MG63 (cell line): ENCODE measurements at regions not wholly inside any gene's neighbourhood (a gene's known extent, or its start where the extent isn't known, plus 50 kb on each side); places are given as distances from the start of the nearest gene placed in this dataset.
"Not testable (repeated sequence)": the region's sequence is repeated elsewhere in the genome, so short reads cannot be mapped to it uniquely, and the experiment has no call there.

Source experiments
- DNase-seq: peaks from one replicate; pipeline ENCODE4 v3.0.0-alpha.2; 2020
- H3K27me3 ChIP-seq: fragments of 250-450 bp; sonication (Bioruptor Pico); 2 replicates; pipeline ENCODE4 v1.5.1; 2020; ENCODE audit warnings: mild to moderate bottlenecking, moderate library complexity
- H3K36me3 ChIP-seq: fragments of 250-450 bp; sonication (Bioruptor Pico); 2 replicates; pipeline ENCODE4 v1.5.1; 2020; ENCODE audit warnings: mild to moderate bottlenecking, moderate library complexity
- H3K4me3 ChIP-seq: fragments of 250-450 bp; sonication (Bioruptor Pico); 2 replicates; pipeline ENCODE4 v1.5.1; 2020; ENCODE audit warnings: mild to moderate bottlenecking, moderate library complexity
- H3K9me3 ChIP-seq: fragments of 250-450 bp; sonication (Bioruptor Pico); 2 replicates; pipeline ENCODE4 v1.5.1; 2020; ENCODE audit warnings: mild to moderate bottlenecking, moderate library complexity

DNA sequence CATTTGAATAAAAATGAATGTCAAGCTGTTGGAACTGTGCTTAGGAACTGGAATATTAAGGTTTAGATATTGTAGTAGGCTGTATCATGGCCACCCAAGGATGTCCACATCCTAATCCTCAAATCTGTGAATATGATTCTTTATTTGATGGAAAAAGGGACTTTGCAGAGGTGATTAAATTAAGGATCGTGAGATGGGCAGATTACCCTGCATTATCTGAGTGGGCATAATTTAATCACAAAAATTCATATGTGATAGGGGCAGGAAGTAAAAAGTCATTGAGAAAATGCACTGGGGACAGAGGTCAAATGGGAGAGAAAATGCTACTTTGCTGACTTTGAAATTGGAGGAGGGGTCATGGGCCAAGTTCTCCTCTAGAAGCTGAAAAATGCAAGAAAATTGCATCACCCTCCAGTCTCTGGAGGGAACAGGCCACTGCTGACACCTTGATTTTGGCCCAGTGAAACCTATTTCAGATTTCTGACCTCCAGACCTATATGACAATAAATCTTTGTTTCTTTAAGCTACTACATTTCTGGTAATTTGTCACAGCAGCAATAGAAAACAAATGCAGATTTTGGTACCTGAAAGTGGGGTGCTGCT lies 521.4 kb downstream of the PCDH7 start:
- H3K36me3 ChIP-seq = no peaks in the 10 kb centered on the region
- DNase-seq = no peak
- H3K27me3 ChIP-seq = no peaks in the 10 kb centered on the region
- no peak overlapping the region for H3K4me3 ChIP-seq
- no peaks in the 10 kb centered on the region for H3K9me3 ChIP-seq

DNA sequence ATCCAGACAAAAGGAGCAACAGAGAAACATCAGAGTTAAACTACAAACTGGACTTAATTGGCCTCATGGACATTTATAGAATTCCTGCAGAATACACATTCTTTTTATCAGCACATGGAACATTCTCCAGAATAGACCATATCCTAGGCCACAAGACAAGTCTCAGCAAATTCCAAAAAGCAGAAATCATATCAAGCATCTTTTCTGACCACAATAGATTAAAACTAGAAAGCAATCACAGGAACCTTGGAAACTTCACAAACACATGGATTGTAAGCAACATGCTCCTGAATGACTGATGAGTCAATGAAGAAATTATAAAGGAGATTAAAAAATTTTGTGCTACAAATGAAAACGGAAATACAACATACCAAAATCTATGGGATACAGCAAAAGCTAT lies 526.7 kb downstream of the PCDH7 start:
- Histone ChIP-seq H3K9me3 (no peaks in the 10 kb centered on the region), H3K36me3 (no peaks in the 10 kb centered on the region), H3K4me3 (no peak overlapping the region), H3K27me3 (no peaks in the 10 kb centered on the region)
- DNase-seq = no peak

DNA sequence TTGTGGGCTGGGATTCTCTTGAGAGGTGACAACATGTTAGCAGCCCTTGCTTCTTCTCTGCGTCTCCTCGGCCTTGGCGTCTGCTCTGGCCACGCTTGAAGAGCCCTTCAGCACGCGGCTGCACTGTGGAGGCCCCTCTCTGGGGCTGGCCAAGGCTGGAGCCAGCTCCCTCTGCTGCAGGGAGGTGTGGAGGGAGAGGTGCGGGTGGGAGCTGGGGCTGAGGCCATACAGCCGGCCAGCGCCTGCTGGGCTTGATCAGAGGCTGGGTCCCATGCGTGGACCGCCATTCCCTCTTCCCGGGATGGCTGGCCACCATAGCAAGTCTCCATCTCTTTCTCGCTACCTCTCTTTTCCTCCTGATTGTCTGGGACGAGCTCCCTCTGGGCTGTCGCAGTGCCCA lies 539.0 kb downstream of the PCDH7 start:
- no peak overlapping the region for H3K4me3 ChIP-seq
- no peaks in the 10 kb centered on the region for H3K27me3 ChIP-seq
- DNase-seq = no peak
- no peaks in the 10 kb centered on the region for H3K36me3 ChIP-seq
- H3K9me3 ChIP-seq = no peaks in the 10 kb centered on the region

DNA sequence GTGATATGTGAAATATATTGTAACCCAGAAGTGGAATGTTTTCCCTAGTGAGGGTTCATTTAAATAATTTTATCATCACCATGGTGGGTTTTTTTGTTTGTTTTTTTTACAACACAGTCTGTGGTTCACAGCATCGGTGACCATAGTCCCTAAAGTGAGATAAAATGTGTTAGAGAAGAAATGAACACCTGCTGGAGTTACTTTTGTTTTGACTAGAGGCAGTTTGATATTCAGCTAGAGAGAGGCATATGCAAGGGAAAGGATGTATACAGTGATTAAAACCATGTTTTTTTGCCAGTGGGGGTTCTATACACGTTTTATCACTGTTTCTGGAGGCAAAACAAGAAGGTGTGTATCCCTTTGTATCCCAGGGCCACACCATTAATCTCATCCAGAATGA lies 541.5 kb downstream of the PCDH7 start:
- Histone ChIP-seq H3K4me3 (no peak overlapping the region), H3K9me3 (no peaks in the 10 kb centered on the region), H3K36me3 (no peaks in the 10 kb centered on the region), H3K27me3 (no peaks in the 10 kb centered on the region)
- DNase-seq = no peak

DNA sequence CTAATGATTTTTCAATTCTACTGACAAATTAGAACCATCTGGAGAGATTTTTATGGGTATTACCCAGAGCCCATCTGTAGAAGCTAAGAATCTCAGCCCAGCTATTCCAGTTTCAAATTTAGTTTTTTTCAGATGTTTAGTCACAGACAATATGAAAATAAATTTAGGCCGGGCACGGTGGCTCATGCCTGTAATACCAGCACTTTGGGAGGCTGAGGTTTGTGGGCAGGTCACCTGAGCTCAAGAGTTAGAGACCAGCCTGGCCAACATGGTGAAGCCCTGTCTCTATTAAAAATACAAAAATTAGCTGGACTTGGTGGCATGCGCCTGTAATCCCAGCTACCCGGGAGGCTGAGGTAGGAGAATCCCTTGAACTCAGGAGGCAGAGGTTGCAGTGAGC lies 545.9 kb downstream of the PCDH7 start:
- H3K9me3 ChIP-seq, H3K36me3 ChIP-seq, H3K4me3 ChIP-seq, DNase-seq, H3K27me3 ChIP-seq: not testable (repeated sequence)

DNA sequence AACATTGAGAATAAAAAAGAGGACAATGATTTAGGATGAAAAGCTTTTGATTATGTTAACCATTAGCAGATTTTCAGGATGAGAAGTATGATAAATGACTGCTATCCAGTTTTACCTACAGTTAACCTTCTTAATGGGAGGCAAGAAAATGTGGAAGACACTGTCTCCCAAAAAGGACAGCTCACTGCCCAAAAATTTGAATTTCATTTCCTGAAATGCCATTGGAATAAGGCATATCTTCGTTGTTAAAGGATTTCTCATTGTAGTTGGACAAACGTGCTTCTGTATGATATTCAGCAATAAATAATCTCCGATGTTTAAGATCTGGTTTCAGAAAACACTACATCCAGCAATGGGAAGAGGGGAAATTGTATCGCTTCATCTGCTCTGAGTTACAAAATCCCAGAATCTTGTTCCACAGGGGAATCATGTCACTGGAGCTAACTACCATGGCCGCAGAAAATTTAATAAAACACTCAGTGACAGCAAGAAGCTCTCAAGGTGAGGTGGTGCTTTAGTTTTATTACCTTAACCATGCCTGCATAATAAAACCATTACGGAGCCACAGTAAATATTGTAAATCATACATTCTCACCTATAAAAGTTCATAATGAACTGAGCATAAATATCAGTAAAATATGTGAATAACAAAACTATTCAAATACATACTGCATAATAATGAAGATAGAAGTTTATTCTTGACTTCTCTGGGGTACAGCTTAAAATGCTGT lies 552.3 kb downstream of the PCDH7 start:
- Histone ChIP-seq H3K4me3 (no peak overlapping the region), H3K36me3 (no peaks in the 10 kb centered on the region), H3K9me3 (no peaks in the 10 kb centered on the region), H3K27me3 (no peaks in the 10 kb centered on the region)
- DNase-seq = no peak

DNA sequence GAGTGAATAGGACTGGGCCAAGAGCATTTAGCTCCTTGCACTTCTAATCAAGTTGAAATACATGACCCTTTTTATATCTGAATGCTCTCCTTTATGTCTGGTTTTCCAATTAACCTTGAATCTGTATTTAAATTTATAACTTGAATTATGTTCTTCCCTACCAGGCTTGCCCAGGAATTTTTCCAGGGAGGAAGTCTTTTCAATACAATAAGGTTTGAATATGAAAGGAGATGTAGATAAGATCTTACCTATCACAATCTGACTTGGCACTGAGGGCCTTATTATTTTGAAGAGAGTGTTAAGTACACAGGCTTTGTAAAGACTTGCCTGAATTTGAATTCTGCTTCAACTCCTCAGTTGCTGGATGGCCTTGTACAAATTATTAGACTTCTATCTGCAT lies 555.7 kb downstream of the PCDH7 start:
- H3K27me3 ChIP-seq = no peaks in the 10 kb centered on the region
- no peak overlapping the region for H3K4me3 ChIP-seq
- H3K36me3 ChIP-seq = no peaks in the 10 kb centered on the region
- DNase-seq = no peak
- no peaks in the 10 kb centered on the region for H3K9me3 ChIP-seq

DNA sequence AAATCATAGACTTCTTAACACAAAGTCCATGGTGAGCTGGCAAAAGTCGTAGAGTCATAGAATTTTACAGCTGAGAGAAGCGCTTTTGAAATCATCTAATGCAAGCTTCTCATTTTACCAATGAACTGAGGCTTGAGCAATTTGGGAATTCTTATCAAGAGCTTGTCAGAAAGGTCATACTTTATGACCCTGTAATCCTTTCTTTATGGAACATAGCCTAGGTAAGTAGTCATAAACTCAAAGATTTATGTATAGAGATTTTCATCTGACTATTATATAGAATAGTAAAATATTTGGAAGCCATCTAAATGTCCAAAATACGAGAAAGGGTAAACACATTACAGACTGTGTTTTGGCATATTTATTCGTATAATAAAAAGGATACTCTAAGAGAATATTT lies 563.5 kb downstream of the PCDH7 start:
- H3K27me3 ChIP-seq = no peaks in the 10 kb centered on the region
- no peaks in the 10 kb centered on the region for H3K36me3 ChIP-seq
- H3K9me3 ChIP-seq = no peaks in the 10 kb centered on the region
- no peak for DNase-seq
- no peak overlapping the region for H3K4me3 ChIP-seq

DNA sequence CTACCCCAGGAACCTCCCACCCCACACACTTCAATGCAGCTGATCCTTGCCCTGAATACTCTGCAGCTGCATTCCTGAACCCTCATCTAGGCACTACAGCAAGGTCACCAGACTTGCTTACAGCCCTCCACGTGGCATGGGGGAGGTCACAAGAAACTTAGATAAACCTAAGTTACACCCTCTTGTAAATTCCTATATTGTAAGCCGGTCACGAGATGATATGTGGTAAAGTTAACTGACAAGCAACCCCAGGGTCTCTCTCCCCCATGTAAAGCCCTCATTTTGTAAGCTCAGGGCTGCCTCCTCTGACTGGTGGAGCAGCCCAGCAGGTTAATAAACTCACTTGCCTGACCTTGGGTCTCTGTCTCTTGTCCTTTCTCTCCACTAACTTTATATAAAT lies 570.7 kb downstream of the PCDH7 start:
- no peak for DNase-seq
- H3K9me3 ChIP-seq = no peaks in the 10 kb centered on the region

DNA sequence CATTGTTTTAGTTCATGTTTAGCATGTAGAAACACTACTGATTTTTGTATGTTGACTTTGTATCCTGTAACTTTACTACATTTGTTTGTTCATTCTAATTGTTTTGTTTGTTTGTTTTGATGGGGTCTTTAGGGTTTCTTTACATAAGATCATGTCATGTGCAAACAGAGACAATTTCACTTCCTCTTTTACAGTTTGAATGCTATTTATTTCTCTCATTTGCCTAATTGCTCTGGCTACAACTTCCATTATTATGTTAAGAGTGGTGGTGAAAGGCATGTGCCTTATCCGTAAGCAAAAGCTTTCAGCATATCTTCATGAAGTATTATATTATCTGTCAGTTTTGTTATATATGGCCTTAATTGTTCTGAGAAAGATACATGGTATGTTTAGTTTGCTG lies 571.1 kb downstream of the PCDH7 start:
- no peaks in the 10 kb centered on the region for H3K36me3 ChIP-seq
- H3K4me3 ChIP-seq = no peak overlapping the region
- H3K9me3 ChIP-seq = no peaks in the 10 kb centered on the region
- no peaks in the 10 kb centered on the region for H3K27me3 ChIP-seq
- no peak for DNase-seq

More for the DNA sequence above, 570.7 kb downstream of the PCDH7 start:
- Histone ChIP-seq H3K4me3 (no peak overlapping the region), H3K36me3 (no peaks in the 10 kb centered on the region), H3K27me3 (no peaks in the 10 kb centered on the region)

DNA sequence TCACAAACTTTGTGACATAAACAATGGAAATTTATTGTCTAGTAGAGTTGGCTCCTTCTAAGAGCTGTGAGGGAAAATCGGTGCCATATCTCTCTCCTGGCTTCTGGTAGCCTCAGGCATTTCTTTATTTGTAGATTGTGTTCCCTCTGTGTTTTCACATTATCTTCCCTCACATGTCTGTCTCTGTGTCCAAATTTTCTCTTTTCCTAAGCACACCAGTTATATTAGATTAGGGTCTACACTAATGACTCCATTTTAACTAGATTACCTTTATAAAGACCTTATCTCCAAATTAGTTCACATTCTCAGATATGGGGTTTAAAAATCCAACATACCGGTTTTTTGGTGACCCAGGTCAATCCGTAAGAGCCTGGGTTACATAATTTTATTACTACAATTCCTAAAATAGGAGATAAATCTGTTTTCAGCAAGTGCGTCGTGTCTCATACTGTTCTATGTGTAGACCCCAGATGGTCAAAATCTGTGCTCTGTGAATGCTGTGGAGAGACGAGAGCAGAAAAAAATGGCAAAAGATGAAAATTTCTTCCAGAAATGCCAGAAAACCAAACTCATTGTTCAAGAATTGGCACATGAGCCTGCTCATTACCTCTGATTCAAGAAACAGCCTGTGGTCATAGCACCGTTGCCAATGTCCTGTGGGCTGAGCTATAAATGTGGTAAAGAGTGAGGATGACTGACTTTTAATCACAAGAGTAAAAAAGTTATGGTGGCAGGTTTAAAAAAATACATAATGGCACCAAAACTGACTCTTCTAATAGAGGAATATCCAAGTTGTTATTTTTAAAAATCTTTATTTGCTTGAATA lies 574.7 kb downstream of the PCDH7 start:
- H3K27me3 ChIP-seq = no peaks in the 10 kb centered on the region
- no peaks in the 10 kb centered on the region for H3K36me3 ChIP-seq
- no peak for DNase-seq
- H3K4me3 ChIP-seq = no peak overlapping the region
- no peaks in the 10 kb centered on the region for H3K9me3 ChIP-seq

DNA sequence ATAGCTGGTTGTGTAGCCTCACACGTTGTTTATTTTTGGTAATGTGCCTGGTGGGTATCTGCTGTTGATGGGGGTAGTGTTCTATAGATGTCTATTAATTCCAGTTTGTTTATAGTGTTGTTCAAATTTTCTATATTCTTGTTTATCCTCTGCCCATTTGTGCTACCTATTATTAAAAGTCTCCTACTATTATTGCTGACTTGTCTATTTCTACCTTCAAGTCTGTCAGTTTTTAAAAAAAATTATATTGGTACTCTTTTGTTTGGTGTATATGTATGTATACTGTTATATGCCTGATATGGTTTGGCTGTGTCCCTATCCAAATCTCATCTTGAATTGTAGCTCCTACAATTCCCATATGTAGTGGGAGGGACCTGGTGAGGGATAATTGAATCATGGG lies 578.6 kb downstream of the PCDH7 start:
- no peaks in the 10 kb centered on the region for H3K27me3 ChIP-seq

DNA sequence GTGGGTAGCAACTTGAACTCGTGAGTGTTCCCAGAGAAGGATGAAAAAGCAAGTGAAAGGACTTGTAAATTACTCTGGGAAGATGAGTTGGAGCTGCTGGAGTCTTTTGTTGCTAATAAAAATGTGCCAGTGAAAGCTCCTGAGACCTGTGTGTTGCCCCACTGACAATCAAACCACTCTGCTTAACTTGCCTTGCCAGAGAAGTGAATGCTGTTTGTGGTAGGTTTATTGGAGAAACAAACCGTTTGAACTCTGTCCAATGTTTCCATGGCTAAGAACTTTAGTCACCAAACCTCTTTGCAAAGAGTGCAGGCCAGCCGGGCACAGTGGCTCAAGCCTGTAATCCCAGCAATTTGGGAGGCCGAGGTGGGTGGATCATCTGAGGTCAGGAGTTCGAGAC lies 586.9 kb downstream of the PCDH7 start:
- no peaks in the 10 kb centered on the region for H3K27me3 ChIP-seq
- H3K9me3 ChIP-seq = no peaks in the 10 kb centered on the region
- DNase-seq = peak; percentile 2

More for the DNA sequence above, 578.6 kb downstream of the PCDH7 start:
- Histone ChIP-seq H3K36me3 (no peaks in the 10 kb centered on the region), H3K9me3 (no peaks in the 10 kb centered on the region), H3K4me3 (no peak overlapping the region)
- DNase-seq = no peak

DNA sequence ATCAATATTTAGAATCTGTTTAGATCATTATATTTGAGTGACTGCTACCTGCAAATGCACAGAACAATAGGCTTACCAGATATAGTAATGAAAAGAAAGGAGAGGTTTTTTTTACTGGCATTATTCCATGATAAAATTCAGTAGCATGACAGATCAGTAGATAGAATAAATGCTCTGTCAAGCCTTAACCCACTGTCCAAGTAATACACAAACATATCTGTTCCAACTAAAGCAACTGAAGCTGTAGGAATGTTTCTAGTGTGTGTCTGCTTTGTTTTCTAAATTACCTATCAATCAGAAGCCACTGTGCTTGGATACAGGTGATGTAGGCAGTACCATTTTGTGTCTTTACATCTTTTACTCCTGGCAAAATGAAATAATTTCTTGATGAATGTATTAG lies 604.6 kb downstream of the PCDH7 start:
- no peak overlapping the region for H3K4me3 ChIP-seq
- no peaks in the 10 kb centered on the region for H3K9me3 ChIP-seq
- no peaks in the 10 kb centered on the region for H3K27me3 ChIP-seq
- no peak for DNase-seq
- H3K36me3 ChIP-seq = no peaks in the 10 kb centered on the region

More for the DNA sequence above, 586.9 kb downstream of the PCDH7 start:
- Histone ChIP-seq H3K4me3 (no peak overlapping the region), H3K36me3 (no peaks in the 10 kb centered on the region)

DNA sequence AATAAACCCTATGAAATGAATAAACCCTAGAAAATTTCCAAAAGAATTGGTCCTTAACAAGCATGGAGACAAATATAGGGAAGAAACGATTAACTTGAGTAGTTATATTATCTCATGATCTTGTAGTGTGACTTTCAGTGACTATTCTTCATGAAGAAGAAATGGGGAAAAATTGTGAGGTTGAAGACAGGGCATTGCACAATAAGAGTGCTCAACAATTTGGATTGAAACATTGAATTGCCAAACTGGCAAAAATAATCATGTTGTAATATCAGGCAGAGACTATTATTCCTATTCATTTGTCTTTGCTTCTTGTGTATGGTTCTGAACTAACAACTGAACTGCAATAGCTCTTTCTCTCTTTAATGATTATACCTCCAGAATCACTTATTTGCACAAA lies 605.1 kb downstream of the PCDH7 start:
- Histone ChIP-seq H3K27me3 (no peaks in the 10 kb centered on the region), H3K4me3 (no peak overlapping the region), H3K36me3 (no peaks in the 10 kb centered on the region), H3K9me3 (no peaks in the 10 kb centered on the region)
- no peak for DNase-seq

DNA sequence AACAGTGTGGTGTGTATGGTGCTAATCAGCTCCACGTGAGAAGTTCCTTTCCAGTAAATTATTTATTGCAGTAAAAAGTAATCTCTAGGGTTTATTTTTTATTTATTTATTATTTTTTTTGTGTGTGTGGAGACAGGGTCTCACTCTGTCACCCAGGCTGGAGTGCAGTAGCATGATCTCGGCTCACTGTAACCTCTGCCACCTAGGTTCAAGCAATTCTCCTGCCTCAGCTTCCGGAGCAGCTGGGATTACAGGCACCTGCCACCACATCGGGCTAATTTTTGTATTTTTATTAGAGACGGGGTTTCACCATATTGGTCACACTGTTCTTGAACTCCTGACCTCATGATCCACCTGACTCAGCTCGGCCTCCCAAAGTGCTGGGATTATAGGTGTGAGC lies 606.9 kb downstream of the PCDH7 start:
- Histone ChIP-seq H3K4me3 (no peak overlapping the region), H3K9me3 (no peaks in the 10 kb centered on the region), H3K27me3 (no peaks in the 10 kb centered on the region), H3K36me3 (no peaks in the 10 kb centered on the region)
- no peak for DNase-seq

DNA sequence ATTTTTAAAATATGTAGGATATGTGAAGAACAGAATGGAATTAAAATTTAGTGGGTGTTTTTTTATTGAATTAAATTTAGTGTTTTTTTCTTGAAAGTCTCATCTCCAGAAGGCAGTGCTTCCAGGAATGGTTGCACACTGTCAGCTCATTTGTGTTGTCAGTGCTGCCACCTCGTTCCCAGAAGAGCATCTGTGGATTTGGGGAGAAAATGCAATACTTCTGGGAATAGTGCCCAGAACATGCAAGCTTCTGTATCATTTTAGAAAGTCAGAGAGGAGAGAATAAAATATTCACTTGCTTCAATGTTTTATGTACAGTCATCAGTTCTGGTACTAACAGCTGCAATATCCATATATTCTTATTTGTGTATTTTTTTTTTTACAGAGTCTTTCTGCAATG lies 608.8 kb downstream of the PCDH7 start:
- Histone ChIP-seq H3K27me3 (no peaks in the 10 kb centered on the region), H3K9me3 (no peaks in the 10 kb centered on the region), H3K36me3 (no peaks in the 10 kb centered on the region), H3K4me3 (no peak overlapping the region)
- DNase-seq = no peak
